ENCODE measurements at regions not wholly inside any gene's neighbourhood (a gene's known extent, or its start where the extent isn't known, plus 50 kb on each side); places are given as distances from the start of the nearest gene placed in this dataset.

DNA sequence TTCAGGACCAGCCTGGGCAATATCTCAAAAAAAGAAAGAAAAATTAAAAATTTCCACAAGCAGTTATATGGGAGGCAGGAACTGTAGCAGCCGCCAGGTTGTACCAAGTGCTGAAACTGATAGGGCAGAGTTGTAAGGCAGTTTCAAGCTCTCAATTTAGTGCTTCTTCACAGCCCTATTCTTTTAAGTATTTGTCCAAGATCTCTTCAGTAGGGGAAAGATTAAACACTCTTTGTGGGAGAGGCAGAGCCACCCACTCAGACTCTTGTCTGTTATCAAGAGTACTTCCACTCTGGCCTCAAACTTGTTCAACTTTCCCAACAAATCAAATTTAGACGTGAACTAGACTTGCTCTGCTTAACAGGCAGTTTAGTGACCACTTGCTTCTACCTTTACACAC is 228.7 kb downstream of the REEP3 start:
- DNase-seq: no peak

DNA sequence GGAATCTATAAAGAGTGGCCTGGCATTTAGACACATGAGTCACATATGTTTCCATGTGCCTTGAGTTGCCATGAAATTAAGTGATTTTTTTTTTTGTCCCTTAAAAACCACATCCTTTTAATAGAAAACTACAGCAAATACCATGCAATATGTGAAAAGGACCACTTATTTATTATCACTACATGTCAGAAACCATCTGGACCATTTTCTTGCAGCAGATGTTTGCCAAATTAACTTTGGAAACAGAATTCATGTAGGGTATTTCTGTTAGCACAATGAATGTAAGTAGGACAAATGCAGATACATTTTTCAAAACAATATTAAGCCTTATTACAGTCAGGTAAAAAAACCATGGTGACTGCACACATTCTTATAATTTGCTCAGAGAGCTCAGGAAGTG is 230.6 kb downstream of the REEP3 start:
- no peak for DNase-seq

DNA sequence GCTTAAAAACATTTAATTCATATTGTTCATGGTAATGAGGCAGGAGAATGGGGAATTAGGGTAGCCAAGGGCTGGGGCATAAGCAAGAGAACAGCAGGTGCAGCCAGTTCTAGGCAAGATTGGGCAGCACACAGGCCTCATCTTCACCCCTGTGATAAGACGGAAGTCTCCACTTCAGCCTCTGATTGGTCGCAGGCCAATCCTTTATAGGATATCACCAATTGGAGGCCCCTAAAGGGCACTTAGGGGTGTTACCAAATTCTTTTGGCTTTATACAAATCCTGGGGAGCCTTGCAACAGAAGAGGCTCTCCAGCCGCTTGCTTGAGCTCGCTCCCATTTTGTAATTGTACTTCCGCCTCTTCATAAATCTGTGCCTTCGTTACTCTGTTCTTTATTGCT is 231.1 kb downstream of the REEP3 start:
- no peak for DNase-seq

DNA sequence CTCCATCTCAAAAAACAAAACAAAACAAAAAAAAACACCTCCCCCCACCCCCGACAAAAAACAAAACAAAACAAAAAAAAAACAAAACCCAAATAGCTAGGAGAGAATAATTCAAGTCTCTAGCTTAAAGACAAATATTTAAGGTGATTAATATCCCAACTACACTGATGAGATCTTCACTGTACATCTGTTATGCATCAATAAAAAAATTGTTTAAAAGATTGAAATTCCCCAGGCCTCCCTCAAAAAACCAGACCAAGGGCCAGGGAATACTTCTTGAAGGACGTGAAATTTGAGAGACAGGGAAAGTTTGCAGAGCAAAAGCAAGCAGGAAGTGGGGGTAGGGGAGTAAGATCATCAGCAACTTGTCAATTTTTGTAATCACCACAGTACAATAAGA is 232.6 kb downstream of the REEP3 start:
- DNase-seq: no peak

DNA sequence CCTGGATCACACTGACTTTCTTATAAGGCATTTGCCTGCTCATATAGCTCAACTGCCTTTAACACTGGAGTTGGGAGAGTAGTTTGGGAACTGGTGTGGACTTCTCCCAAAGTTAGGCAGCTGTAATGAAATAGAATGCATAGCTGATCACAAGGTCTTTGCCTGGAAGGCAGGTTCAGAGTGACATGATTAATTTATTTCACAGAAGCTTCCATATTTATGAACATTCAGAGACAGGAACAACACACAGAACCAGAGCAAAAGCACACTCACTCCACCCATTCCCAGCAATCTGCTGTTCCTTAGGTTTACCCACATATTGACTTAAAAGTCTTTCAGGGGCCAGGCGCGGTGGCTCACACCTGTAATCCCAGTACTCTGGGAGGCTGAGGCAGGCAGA is 234.2 kb downstream of the REEP3 start:
- no peak for DNase-seq

DNA sequence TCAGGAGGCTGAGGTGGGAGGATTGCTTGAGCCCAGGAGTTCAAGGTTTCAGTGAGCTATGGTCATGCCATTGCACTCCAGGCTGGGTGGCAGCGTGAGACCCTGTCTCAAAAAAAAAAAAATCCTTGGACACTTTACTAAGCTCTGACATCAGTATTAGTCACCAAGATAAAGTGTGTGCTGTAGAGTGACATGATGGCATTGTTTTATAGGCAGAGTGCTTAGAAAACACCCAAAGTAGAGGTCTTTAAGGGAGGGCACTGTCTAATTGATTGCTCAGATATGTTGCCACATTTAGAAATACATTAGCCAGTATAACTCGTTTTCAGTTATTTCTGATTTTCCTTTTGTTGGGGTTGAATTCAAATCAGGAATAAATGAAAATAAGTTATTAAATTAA is 235.9 kb downstream of the REEP3 start:
- DNase-seq: no peak

DNA sequence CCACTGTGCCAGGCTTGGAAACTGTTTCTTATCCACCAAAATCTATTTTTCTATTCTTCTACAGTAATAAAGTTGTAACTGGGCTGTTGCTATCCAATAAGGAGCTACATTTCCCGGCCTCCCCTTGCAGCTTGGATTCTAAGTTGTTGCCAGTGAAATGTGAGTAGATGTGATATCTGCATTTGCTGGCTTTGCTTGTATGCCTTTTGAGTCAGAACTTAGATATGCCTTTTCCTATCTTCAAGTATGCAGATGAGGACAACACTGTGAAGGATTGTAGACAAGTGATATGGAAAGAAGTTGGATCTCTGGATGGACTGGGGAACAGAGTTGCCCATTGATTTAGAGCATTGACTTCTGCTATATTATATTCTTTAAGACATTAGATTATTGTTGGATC is 236.9 kb downstream of the REEP3 start:
- DNase-seq: no peak

DNA sequence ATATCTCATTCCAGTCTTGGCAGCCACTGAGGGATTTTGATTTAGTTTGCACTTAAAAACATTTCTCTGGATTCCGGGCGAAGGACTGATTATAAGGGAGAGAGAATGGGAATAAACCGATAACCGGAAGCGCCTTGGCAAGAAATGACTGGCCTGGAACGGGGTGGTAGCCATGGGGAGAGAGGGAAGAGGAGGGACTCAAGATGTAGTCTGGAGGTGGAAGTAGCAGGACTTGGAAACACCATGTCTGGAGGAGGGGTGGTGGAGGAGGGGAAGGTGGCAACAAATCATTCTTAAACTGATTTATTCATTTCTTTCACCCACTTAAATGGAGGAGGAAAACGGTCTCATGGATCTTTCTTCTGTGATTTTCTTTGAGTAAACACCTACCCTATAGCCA is 238.1 kb downstream of the REEP3 start:
- no peak for DNase-seq

DNA sequence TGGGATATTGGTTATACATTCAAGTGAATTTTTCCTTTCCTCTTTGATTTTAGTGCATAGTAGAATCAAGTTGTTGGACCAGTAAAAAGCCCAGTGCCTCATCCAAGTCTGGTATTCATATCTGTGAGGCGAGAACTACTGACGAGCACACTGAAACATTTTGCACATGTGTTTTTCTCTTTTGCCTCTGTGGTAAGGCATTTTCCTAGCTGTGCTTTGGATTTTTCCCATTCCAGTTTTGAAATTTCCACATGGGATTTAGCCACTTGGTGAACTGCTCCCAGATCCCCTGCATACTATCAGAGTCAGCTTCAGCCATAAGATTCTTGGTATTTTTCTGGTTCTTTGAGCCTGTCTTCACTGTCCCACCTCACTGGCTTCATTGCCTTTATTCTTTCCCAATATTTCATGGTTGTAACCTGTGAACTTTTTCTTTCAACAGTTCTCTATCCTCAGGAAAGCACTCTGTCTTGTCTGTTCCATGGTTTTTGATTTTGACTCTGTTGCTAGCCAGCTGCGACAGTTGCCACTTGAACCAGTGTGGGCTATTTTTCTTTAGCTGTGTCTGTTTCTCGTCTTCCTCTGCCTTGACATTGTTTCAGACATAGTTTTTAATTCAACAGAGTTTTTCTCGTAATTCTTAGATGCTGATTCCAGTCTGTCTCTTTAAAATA is 239.0 kb downstream of the REEP3 start:
- DNase-seq: no peak

DNA sequence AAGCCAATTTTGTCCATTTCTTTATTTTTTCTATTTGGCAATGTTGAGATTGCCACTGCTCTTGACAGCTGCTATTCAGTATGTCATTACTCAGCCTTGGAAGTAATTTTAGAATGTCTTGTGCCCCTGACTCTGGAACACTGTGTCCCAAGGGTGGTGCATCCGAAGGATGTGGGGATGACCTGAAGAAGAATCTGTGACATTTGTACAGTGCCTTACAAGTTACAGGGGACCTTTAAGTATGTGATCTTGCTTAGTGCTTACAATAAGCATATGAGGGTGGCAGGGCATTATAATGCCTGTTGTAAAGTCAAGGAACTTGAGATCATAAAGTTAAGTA is 239.5 kb downstream of the REEP3 start:
- no peak for DNase-seq

DNA sequence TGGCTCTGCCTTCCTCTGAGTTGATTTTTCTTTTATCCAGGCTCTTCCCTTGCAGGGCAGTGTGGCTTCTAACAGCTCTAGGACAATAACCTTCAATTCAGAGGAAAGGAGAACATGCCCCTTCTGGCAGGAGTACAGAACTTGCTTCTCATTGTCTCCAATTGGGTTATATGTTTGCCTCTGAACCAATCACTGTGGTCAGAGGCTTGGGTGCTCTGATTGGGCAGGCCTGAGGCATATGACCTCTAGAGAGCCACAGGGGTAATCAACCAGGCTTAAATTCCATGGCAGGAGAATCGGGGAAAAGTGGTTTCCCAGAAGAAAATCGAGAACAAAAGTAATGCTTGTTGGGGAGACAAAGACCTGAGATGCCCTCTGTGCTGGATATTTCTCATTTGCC is 240.0 kb downstream of the REEP3 start:
- no peak for DNase-seq

DNA sequence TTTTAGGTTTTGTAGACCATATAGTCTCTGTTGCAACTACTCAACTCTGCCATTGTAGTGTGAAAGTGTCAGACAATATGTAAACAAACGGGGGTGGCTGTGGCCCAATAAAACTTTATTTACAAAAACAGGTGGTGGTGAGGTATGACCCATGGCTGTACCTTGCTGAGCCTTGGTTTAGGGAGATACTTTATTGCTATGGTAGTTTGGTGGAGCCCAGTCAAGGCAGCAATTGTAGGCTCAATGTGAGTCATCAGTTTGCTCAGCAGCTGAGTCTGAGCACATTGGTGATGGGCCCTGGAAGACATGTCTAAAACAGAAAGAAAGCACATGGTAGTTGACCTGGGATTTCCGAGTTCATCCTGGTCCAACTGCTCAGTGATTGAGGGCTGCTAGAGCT is 242.5 kb downstream of the REEP3 start:
- DNase-seq: no peak

DNA sequence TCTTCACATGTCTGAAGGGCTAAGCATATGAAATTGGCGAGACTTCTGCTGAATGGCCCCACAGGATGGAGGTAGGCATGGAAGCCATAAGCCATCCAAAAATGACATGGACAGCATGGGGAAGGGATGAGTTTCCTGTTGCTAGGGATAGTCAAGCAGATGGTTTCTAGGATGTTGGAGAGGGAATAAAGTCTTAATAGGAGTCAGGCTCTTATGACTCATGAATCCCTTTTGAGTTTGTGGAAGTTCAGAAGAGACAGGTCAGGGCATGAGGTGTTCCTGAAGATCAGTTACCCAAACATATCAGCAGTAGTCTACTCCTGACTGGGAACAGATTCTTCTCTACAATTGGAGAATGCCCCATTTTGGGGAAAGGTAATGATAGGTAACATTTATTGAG is 243.9 kb downstream of the REEP3 start:
- DNase-seq: no peak

DNA sequence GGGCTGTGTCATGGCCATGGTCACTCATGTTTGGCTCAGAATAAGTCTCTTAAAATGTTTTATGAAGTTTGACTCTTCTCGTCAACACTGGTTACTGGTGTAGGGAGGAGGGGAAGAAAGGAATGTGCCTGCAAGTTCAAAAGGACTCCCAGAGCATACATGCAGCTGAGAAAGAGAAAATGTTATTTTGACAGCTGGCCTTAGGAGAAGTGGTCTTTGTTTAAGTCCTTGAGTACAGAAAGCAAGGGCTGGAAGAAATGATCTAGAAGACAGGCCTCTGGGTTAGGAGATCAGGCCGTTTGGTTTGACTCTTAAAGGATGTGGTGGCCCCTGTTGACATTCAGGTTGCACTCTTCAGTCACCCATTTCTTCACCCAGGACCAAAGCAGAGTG is 245.5 kb downstream of the REEP3 start:
- no peak for DNase-seq

DNA sequence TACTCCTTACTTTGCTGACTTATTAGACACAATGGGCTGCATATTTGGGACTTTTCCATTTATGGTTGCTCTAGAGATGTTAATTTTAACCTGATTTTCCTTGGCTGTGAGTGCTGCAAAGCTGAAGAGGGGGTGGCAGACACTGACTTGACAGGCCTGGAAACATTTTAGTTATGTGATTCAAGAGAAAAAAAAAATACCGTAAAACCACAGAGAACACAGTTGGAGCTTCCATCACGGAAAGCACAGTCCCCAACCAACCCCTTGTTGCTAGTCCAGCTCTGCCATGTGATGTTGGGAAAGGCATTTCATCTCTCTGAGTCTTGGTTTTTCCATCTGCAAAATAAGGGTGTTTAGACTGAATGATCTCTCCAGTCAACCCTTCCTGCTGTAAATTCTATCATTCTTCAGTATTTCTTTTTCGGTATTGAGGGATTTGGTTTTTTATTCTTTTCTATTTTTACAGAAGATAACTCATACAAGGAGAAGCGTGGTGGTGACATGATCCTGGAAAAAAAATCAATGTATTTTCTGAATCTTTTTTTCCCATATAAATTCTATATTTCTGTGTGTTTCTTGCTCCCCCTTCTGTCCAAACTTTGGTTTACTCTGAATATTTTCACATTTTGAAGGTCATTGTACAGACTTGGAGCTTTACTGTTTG is 246.1 kb downstream of the REEP3 start:
- DNase-seq: no peak

DNA sequence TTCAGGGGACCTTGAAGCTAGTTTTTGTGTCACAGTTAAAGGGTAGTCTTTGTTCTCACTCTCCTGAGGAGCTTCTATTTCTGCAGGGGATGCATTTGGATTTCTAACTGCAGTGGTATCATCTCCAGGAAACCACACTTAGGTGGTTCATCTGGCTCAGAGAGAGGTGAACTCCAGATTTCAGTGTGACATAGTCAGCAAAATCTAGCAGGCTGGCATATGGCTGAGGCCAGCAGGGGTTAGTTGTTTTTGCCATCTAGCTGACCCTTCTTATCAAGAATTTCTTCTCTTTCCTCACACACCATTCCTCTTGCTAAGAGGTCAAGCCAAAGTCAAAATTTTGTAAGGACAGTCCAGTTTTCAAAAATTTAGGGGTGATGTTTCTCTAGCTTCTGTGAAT is 248.2 kb downstream of the REEP3 start:
- DNase-seq: no peak

DNA sequence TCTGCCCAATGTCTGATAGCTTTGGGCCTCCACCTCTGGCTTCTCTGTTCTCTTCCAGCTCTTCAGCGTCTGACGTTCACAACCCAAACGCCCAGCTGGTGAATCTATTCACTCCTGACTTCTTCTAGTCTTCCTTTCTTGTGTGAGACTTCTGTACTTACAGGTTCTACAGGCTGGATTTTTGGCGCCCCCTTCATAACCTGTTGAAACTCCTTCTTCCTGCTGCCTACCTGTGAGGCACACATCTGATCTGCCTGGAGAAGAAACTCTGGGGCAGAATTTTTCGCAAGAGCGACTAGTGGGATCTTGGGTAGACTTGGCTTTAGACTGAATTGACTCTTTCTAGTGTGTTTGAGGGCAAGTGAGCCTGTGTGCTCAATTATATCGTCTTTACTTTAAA is 249.3 kb downstream of the REEP3 start:
- DNase-seq: no peak

DNA sequence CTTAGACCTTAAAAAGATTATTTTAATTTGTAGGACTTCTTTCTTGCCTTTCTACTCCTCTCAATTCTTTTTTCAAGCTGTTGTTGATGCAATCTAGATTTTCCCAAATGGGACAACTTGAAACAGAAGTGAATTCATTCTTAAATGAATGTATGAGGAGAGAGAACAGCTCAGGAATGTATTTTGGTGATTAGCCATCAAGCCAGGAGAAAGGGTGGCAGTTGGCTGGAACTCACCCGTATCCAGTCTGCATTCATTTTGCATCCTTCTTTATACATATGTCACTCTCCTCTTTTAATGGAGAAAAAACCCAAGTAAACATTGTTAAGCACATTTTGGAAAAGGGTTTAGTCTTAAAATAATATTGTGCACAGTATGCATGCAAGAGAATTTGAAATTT is 251.3 kb downstream of the REEP3 start:
- no peak for DNase-seq

DNA sequence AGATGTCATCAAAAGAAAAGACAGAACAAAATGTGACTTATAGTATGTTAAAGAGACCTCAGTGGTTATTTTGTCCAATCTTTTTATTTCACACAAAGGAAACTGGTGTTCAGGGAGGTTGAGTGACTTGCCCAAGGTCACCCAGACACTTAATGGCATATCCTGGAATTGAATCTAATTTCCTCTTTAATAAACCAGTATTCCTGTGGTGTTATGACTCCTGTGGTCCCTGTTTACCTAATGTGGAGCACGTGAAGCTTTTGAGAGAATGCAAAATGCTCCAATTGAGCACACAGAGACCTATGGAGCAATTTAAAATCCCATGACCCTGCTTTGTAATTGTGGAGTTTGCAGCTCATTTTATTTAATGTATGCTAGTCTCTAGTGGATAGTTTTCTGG is 251.9 kb downstream of the REEP3 start:
- no peak for DNase-seq

DNA sequence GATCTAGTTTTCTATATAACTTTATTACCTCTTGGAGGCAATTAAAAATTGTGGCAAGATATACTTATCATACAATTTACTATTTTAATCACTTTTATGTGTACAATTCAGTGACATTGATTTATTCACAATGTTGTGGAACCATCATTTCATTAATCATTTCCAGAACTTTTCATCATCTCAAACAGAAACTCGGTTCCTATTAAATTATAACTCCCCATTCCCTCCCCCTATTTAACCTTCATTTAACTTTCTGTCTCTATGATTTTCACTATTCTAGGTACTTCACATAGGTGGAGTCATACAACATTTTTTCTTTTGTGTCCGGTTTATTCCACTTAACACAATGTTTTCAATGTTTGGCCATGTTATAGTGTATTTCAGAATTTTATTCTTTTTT is 252.8 kb downstream of the REEP3 start:
- DNase-seq: no peak

DNA sequence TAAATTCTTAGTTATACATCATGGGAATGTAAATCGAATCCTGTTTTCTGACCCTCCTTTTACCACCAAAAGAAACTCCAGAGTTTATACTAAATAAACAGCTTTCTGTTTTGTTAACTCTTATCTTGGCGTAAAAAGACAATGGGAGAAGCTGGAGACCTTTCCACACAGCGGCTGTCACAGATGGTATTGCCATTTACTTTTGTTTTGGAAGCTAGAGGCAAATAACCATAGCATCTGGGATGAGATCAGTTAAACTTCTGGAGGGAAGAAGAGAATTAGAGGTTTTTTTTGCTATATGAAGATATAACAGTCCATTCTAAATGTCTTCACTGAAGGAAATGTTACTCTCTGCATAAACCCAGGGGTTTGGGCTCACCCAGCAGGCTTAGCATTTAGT is 258.9 kb downstream of the REEP3 start:
- DNase-seq: no peak

DNA sequence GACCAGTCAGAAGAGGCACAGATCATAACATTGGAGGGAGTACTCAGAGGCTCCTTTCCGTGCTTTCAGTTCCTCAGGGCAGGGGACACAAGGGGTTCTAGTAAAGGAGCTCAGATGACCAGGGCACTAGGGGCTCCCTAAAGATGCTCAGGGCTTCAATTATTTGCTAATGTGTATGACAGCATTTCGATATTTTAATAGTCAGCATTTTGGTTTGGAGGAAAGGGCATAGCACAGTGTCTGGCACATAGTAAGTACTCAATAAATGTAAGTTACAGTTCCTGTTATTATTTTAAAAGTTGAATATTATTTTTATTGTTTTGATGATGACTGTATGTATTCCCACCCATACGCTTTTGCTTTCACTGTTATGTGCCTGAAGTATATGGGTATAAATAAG is 260.0 kb downstream of the REEP3 start:
- no peak for DNase-seq

DNA sequence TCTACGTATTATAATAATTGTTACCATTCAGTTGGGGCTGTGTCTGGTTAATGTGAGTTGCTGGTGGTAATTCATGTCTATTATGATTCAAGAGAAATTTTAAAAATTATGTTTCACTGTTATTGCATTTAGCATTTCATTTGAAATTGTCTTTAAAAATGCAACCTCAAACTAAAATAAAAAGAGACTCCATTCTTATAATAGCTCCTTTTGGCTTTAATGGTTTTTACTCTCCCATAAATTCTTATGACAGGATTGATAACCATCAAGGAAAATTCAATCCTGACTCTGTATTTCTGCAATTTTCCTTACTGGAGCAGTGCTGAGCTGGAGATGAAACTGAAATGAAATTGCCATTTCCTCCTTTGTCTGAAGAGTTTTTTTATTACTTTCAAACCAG is 262.7 kb downstream of the REEP3 start:
- no peak for DNase-seq

DNA sequence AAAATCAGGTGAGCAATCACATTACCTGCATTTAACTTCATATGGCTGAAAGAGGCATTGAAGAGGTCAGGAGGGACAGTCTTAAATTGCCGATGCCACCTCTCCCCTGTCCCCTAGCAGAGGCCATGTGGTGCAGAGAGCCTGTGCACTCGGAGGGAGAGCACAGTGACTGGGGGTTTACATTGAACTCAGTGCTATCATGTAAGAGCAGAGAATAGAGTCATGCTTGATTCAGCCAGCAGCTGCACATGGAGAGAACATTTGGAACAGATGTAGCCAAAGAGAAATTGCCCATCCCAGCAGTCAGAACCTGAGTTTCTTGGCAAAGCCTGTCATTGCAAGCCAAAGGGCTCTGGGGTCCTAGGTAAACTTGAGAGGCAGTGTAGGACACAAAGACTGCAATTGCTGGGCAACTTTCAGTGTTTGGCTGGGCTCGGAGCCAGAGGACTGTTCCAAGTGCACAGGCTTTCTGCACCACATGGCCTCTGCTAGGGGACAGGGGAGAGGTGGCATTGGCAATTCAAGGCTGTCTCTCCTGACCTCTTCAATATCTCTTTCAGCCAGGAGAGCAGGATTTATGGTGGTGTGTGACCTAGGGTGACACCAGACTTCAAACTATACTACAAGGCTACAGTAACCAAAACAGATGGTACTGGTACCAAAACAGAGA is 267.1 kb downstream of the REEP3 start:
- no peak for DNase-seq
